ENCODE measurements at regions not wholly inside any gene's neighbourhood (a gene's known extent, or its start where the extent isn't known, plus 50 kb on each side); places are given as distances from the start of the nearest gene placed in this dataset.

- TF ChIP-seq CTCF (IDR thresholded peaks at IDR 0.05; ENCODE audit: poor library complexity) = no peak
- no peak for TF ChIP-seq EZH2 (IDR thresholded peaks at IDR 0.05; ENCODE audit: borderline replicate concordance)
These were observed 541.6 kb downstream of the REEP3 start for GRCh38 chr10:64062793-64063192.

Measured in hepatocyte (in vitro differentiated cells).